ENCODE measurements at regions not wholly inside any gene's neighbourhood (a gene's known extent, or its start where the extent isn't known, plus 50 kb on each side); places are given as distances from the start of the nearest gene placed in this dataset.

GRCh38 chr6:22399693-22400092 is 102.9 kb upstream of the PRL start:
- no peak overlapping the region for H2BK12ac ChIP-seq (ENCODE audit: insufficient read length, low read depth, low read length)
- H4K8ac ChIP-seq (replicated peaks; ENCODE audit: insufficient read length, low read depth, low read length) = no peak overlapping the region
- H3K27me3 ChIP-seq (ENCODE audit: insufficient read depth, low read length) = no peaks in the 10 kb centered on the region
- no peaks in the 10 kb centered on the region; a peak in 1 of 5 replicates for H3K9me3 Mint-ChIP-seq
- no peak overlapping the region for H2BK5ac ChIP-seq (ENCODE audit: insufficient read length, low read length)
- no peak overlapping the region for H3T11ph ChIP-seq (ENCODE audit: low read length)
- no CpG with 5 or more reads among the region's 4 CpGs for WGBS (ENCODE audit: extremely low coverage, insufficient read length, low lambda C conversion rate)
- H3K4ac ChIP-seq (ENCODE audit: low read depth, low read length) = no peak overlapping the region
- no peak overlapping the region for H2AK5ac ChIP-seq (ENCODE audit: insufficient read length, low read length)
- no peaks in the 10 kb centered on the region for H3K27me3 Mint-ChIP-seq (ENCODE audit: low read depth)
- H3K27ac Mint-ChIP-seq = no peak overlapping the region
- no peak overlapping the region for H4K5ac ChIP-seq (ENCODE audit: insufficient read length, low read depth, low read length)
- H3K4me2 ChIP-seq (ENCODE audit: insufficient read depth, insufficient read length, low read length) = no peak overlapping the region
- no peaks in the 10 kb centered on the region for H3K79me1 ChIP-seq (ENCODE audit: insufficient read depth, low read depth, low read length, poor library complexity, severe bottlenecking)
- H3K23ac ChIP-seq (ENCODE audit: insufficient read length, low read depth, low read length) = no peak overlapping the region
- no peaks in the 10 kb centered on the region for H4K20me1 ChIP-seq (ENCODE audit: control insufficient read depth, insufficient read depth, insufficient read length)
- no peak overlapping the region for H3K18ac ChIP-seq (ENCODE audit: insufficient read length, low read depth, low read length)
- no peaks in the 10 kb centered on the region for H3K23me2 ChIP-seq (ENCODE audit: insufficient read length, low read depth, low read length, poor library complexity, severe bottlenecking)
- no peaks in the 10 kb centered on the region for H3K9me3 ChIP-seq (ENCODE audit: control insufficient read depth, low read depth, low read length)
- peaks cover 21 to 33% of the 10 kb centered on the region in 2 experiments for H3K4me1 Mint-ChIP-seq
- peaks cover 7% of the 10 kb centered on the region; the same call in 1 of the 2 replicates for H3K4me1 ChIP-seq (ENCODE audit: insufficient read depth, low read length)
- H2AFZ ChIP-seq (ENCODE audit: low read length) = no peak overlapping the region
- peak overlapping the region; percentile 75 for H2BK20ac ChIP-seq (ENCODE audit: low read depth, low read length, poor library complexity, severe bottlenecking)
- TF ChIP-seq CTCF (conservative IDR thresholded peaks at IDR 0.05) = no peak
- DNase-seq = no peak
- no peak overlapping the region for H2BK120ac ChIP-seq (ENCODE audit: low read depth, low read length, poor library complexity, severe bottlenecking)
- H3K14ac ChIP-seq (ENCODE audit: insufficient read depth, low read length) = no peak overlapping the region
- H3K56ac ChIP-seq (ENCODE audit: insufficient read length, low read depth, low read length) = no peak overlapping the region
- H3K79me2 ChIP-seq (ENCODE audit: insufficient read depth, low read length) = 0 out of 2 replicates have a peak, but pooled peaks cover 2% of the 10 kb centered on the region
- H3K4me3 Mint-ChIP-seq = no peak overlapping the region
- H4K91ac ChIP-seq (ENCODE audit: insufficient read length, low read depth, low read length) = no peak overlapping the region
- H3K36me3 Mint-ChIP-seq (ENCODE audit: insufficient read depth in 1 of 3, low read depth in 3 of 3) = no peaks in the 10 kb centered on the region; a peak in 2 of 7 replicates
- no peak overlapping the region for H3K9ac ChIP-seq (ENCODE audit: extremely low read depth, insufficient read length, low read length)
- no peak overlapping the region for H3K27ac ChIP-seq (ENCODE audit: insufficient read length, low read depth, low read length)
- no peak overlapping the region for H2BK15ac ChIP-seq (ENCODE audit: low read depth, low read length)
